Muscle layer of duodenum (tissue), 2 donors: ENCODE measurements at regions not wholly inside any gene's neighbourhood (a gene's known extent, or its start where the extent isn't known, plus 50 kb on each side); places are given as distances from the start of the nearest gene placed in this dataset.
"Not testable (repeated sequence)": the region's sequence is repeated elsewhere in the genome, so short reads cannot be mapped to it uniquely, and the experiment has no call there.

Experiments used
- H3K27ac ChIP-seq: one replicate; pipeline ENCODE4 v1.7.0; 2013; ENCODE audit warnings: mild to moderate bottlenecking, low read length
- H3K27me3 ChIP-seq: one replicate; pipeline ENCODE4 v1.7.0; 2013; ENCODE audit warnings: low read depth, mild to moderate bottlenecking, control low read depth, low read length
- H3K36me3 ChIP-seq, 2 donors: one replicate each; pipeline ENCODE4 v1.7.0; 2013; ENCODE audit warnings: low read length in 2 of 2, control low read depth in 1 of 2, mild to moderate bottlenecking in 1 of 2; ENCODE audit not compliant: insufficient read depth in 2 of 2, control insufficient read depth in 1 of 2
- H3K4me1 ChIP-seq, 2 donors: one replicate each; pipeline ENCODE4 v1.7.0; 2013; ENCODE audit warnings: low read length in 2 of 2, mild to moderate bottlenecking in 2 of 2, control low read depth in 1 of 2, moderate library complexity in 1 of 2; ENCODE audit not compliant: insufficient read depth in 2 of 2, control insufficient read depth in 1 of 2
- H3K4me3 ChIP-seq, 2 donors: one replicate each; pipeline ENCODE4 v1.7.0; 2013; ENCODE audit warnings: low read length in 2 of 2, low read depth in 1 of 2, mild to moderate bottlenecking in 1 of 2
- H3K9me3 ChIP-seq, 2 donors: one replicate each; pipeline ENCODE4 v1.7.0; 2013; ENCODE audit warnings: low read length in 2 of 2, control low read depth in 1 of 2, mild to moderate bottlenecking in 1 of 2; ENCODE audit not compliant: control insufficient read depth in 1 of 2
- donor health status: healthy.

- Histone ChIP-seq H3K36me3 (no peaks in the 10 kb centered on the region), H3K4me1 (no peaks in the 10 kb centered on the region), H3K4me3 (no peak overlapping the region), H3K27me3 (no peaks in the 10 kb centered on the region), H3K27ac (no peak overlapping the region), H3K9me3 (no peaks in the 10 kb centered on the region)
These were observed 427.3 kb upstream of the CHORDC1 start for GRCh38 chr11:90650153-90650552.

- Histone ChIP-seq H3K36me3 (no peaks in the 10 kb centered on the region), H3K27ac (no peak overlapping the region), H3K4me3 (no peak overlapping the region), H3K4me1 (no peaks in the 10 kb centered on the region), H3K9me3 (no peaks in the 10 kb centered on the region), H3K27me3 (no peaks in the 10 kb centered on the region)
These were observed 423.9 kb upstream of the CHORDC1 start for GRCh38 chr11:90646706-90647105.

GRCh38 chr11:90646266-90646665 lies 423.4 kb upstream of the CHORDC1 start:
- no peak overlapping the region for H3K27ac ChIP-seq
- no peaks in the 10 kb centered on the region for H3K27me3 ChIP-seq
- no peaks in the 10 kb centered on the region for H3K36me3 ChIP-seq
- no peaks in the 10 kb centered on the region for H3K4me1 ChIP-seq
- H3K4me3 ChIP-seq: no peak overlapping the region
- H3K9me3 ChIP-seq: no peaks in the 10 kb centered on the region

GRCh38 chr11:90639461-90639993 lies 416.7 kb upstream of the CHORDC1 start:
- H3K36me3 ChIP-seq: no peaks in the 10 kb centered on the region
- no peaks in the 10 kb centered on the region for H3K9me3 ChIP-seq
- H3K4me1 ChIP-seq: no peaks in the 10 kb centered on the region
- no peak overlapping the region for H3K4me3 ChIP-seq
- H3K27me3 ChIP-seq: no peaks in the 10 kb centered on the region
- no peak overlapping the region for H3K27ac ChIP-seq

- no peaks in the 10 kb centered on the region for H3K27me3 ChIP-seq
- no peak overlapping the region for H3K4me3 ChIP-seq
- no peak overlapping the region for H3K27ac ChIP-seq
- no peaks in the 10 kb centered on the region for H3K9me3 ChIP-seq
- no peaks in the 10 kb centered on the region for H3K4me1 ChIP-seq
- H3K36me3 ChIP-seq: no peaks in the 10 kb centered on the region
These were observed 413.0 kb upstream of the CHORDC1 start for GRCh38 chr11:90635886-90636285.

GRCh38 chr11:90635151-90635550 lies 412.3 kb upstream of the CHORDC1 start:
- H3K27me3 ChIP-seq: no peaks in the 10 kb centered on the region

GRCh38 chr11:90630176-90630575 lies 407.3 kb upstream of the CHORDC1 start:
- no peak overlapping the region for H3K27ac ChIP-seq
- H3K36me3 ChIP-seq: no peaks in the 10 kb centered on the region
- H3K4me3 ChIP-seq: no peak overlapping the region
- no peaks in the 10 kb centered on the region for H3K4me1 ChIP-seq
- H3K9me3 ChIP-seq: no peaks in the 10 kb centered on the region
- no peaks in the 10 kb centered on the region for H3K27me3 ChIP-seq

More at GRCh38 chr11:90635151-90635550, 412.3 kb upstream of the CHORDC1 start:
- H3K4me3 ChIP-seq: no peak overlapping the region
- no peaks in the 10 kb centered on the region for H3K9me3 ChIP-seq
- H3K27ac ChIP-seq: no peak overlapping the region
- H3K36me3 ChIP-seq: no peaks in the 10 kb centered on the region
- no peaks in the 10 kb centered on the region for H3K4me1 ChIP-seq

- H3K36me3 ChIP-seq: no peaks in the 10 kb centered on the region
- H3K4me3 ChIP-seq: no peak overlapping the region
- H3K9me3 ChIP-seq: no peaks in the 10 kb centered on the region
- H3K27me3 ChIP-seq: no peaks in the 10 kb centered on the region
- no peak overlapping the region for H3K27ac ChIP-seq
- H3K4me1 ChIP-seq: no peaks in the 10 kb centered on the region
These were observed 406.5 kb upstream of the CHORDC1 start for GRCh38 chr11:90629229-90629806.

- Histone ChIP-seq H3K27me3 (no peaks in the 10 kb centered on the region), H3K27ac (no peak overlapping the region)
These were observed 391.5 kb upstream of the CHORDC1 start for GRCh38 chr11:90614318-90614717.

GRCh38 chr11:90613037-90613436 lies 390.2 kb upstream of the CHORDC1 start:
- H3K36me3 ChIP-seq, H3K4me1 ChIP-seq, H3K9me3 ChIP-seq, H3K27me3 ChIP-seq, H3K27ac ChIP-seq, H3K4me3 ChIP-seq: not testable (repeated sequence)

More at GRCh38 chr11:90614318-90614717, 391.5 kb upstream of the CHORDC1 start:
- no peaks in the 10 kb centered on the region for H3K4me1 ChIP-seq
- no peaks in the 10 kb centered on the region for H3K9me3 ChIP-seq
- H3K4me3 ChIP-seq: no peak overlapping the region
- H3K36me3 ChIP-seq: no peaks in the 10 kb centered on the region

- no peaks in the 10 kb centered on the region for H3K27me3 ChIP-seq
- no peak overlapping the region for H3K27ac ChIP-seq
- H3K9me3 ChIP-seq: no peaks in the 10 kb centered on the region
- no peak overlapping the region for H3K4me3 ChIP-seq
- no peaks in the 10 kb centered on the region for H3K4me1 ChIP-seq
- no peaks in the 10 kb centered on the region for H3K36me3 ChIP-seq
These were observed 383.9 kb upstream of the CHORDC1 start for GRCh38 chr11:90606721-90607120.

- Histone ChIP-seq H3K36me3 (no peaks in the 10 kb centered on the region), H3K4me3 (no peak overlapping the region)
These were observed 378.4 kb upstream of the CHORDC1 start for GRCh38 chr11:90601261-90601660.

More at GRCh38 chr11:90601261-90601660, 378.4 kb upstream of the CHORDC1 start:
- H3K27me3 ChIP-seq: no peaks in the 10 kb centered on the region
- H3K4me1 ChIP-seq: no peaks in the 10 kb centered on the region
- H3K9me3 ChIP-seq: no peaks in the 10 kb centered on the region
- H3K27ac ChIP-seq: no peak overlapping the region
